ENCODE measurements at regions not wholly inside any gene's neighbourhood (a gene's known extent, or its start where the extent isn't known, plus 50 kb on each side); places are given as distances from the start of the nearest gene placed in this dataset.

DNA sequence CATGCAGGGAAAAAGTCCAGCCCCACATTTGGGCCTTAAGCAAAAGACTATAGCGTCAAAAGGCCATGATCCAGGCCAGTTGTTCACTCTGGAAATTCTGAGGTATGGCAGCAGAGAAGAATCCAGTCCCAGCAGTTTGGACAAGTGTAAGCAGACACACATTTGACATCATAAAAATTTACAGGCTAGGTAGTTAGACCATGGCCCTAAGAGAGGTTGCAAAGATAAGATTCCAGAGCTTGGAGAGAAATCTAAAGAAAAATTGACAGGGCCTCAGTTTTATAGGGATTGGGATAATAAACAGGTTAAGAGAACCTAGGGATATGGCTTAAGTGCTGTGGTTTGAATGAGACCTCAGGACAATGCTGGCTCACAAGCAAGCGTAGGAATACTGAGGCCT lies 884.4 kb upstream of the SORCS1 start:
- CTCF ChIA-PET (ENCODE audit: partially characterized antibody) = no interaction called here
- H2BK5ac ChIP-seq (ENCODE audit: low read depth, low read length) = no peak overlapping the region
- H3K27me3 ChIP-seq (replicated peaks in 1 of 4; ENCODE audit: control insufficient read depth in 3 of 4, extremely low read depth in 1 of 4, insufficient read depth in 3 of 4, low read length in 3 of 4) = no peaks in the 10 kb centered on the region
- H4K91ac ChIP-seq (replicated peaks; ENCODE audit: insufficient read length, low read length) = no peak overlapping the region
- no peak overlapping the region for H3K56ac ChIP-seq (replicated peaks; ENCODE audit: insufficient read length, low read depth, low read length)
- no peaks in the 10 kb centered on the region for H3K4me1 ChIP-seq (replicated peaks in 1 of 4; ENCODE audit: control insufficient read depth in 3 of 4, insufficient read depth in 4 of 4, low read length in 3 of 4)
- no peak overlapping the region for H3K27ac ChIP-seq (ENCODE audit: low read depth, low read length)
- H2BK120ac ChIP-seq (replicated peaks; ENCODE audit: low read depth, low read length) = no peak overlapping the region
- no peak overlapping the region for H2BK12ac ChIP-seq (ENCODE audit: low read depth, low read length)
- H3K36me3 ChIP-seq (ENCODE audit: control insufficient read depth in 2 of 4, insufficient read depth in 4 of 4, low read length in 3 of 4) = no peaks in the 10 kb centered on the region
- no peak overlapping the region for H2AK5ac ChIP-seq (ENCODE audit: low read depth, low read length)
- no peak overlapping the region for H3K9ac ChIP-seq (replicated peaks in 1 of 4; ENCODE audit: extremely low read depth in 1 of 4, low read depth in 3 of 4, low read length in 3 of 4)
- no peak overlapping the region for H2BK20ac ChIP-seq (ENCODE audit: low read length)
- no peak overlapping the region for H2BK15ac ChIP-seq (ENCODE audit: low read length)
- no peak for DNase-seq (ENCODE audit: low read depth in 1 of 2, low spot score in 2 of 2)
- no peaks in the 10 kb centered on the region for H3K9me3 ChIP-seq (ENCODE audit: insufficient read depth in 2 of 2, low read depth in 1 of 2, low read length in 1 of 2)
- no peaks in the 10 kb centered on the region for H3K79me1 ChIP-seq (ENCODE audit: low read depth, low read length)
- H3K14ac ChIP-seq (ENCODE audit: insufficient read length) = no peak overlapping the region
- no peak overlapping the region for H4K5ac ChIP-seq (ENCODE audit: insufficient read length, low read depth, low read length)
- no peak for FAIRE-seq
- no peaks in the 10 kb centered on the region for H4K20me1 ChIP-seq (replicated peaks in 1 of 2; ENCODE audit: control insufficient read depth in 1 of 2, insufficient read depth in 2 of 2, low read length in 2 of 2)
- no peaks in the 10 kb centered on the region for H3K79me2 ChIP-seq (ENCODE audit: control insufficient read depth in 1 of 2, insufficient read depth in 2 of 2, low read length in 2 of 2)
- WGBS, 2 experiments (ENCODE audit: extremely low coverage in 1 of 2, insufficient coverage in 1 of 2, insufficient read length in 1 of 2, insufficient replicate concordance in 2 of 2, low coverage in 1 of 2, low lambda C conversion rate in 2 of 2, missing lambda C conversion rate in 1 of 2) = 88% methylated on average over 2 of the region's 2 CpGs; no CpG with 5 or more reads in 1 of the 2 experiments
- H4K8ac ChIP-seq (ENCODE audit: extremely low read depth, insufficient read depth, low read length) = no peak overlapping the region
- H3K4ac ChIP-seq (replicated peaks; ENCODE audit: insufficient read length, low read depth, low read length) = no peak overlapping the region
- H3K23me2 ChIP-seq (ENCODE audit: low read depth, low read length) = no peaks in the 10 kb centered on the region
- H3K18ac ChIP-seq (ENCODE audit: extremely low read depth, low read length) = no peak overlapping the region
- H3K4me2 ChIP-seq (ENCODE audit: insufficient read depth in 1 of 2, low read depth in 2 of 2, low read length in 2 of 2) = no peak overlapping the region
- no peak overlapping the region for H3K23ac ChIP-seq (ENCODE audit: insufficient read length)
- POLR2A ChIA-PET (ENCODE audit: partially characterized antibody) = no interaction called here
- H3K4me3 ChIP-seq (ENCODE audit: extremely low read depth in 1 of 4, insufficient read depth in 2 of 4, low read depth in 3 of 4, low read length in 4 of 4) = no peak overlapping the region
- no peak for TF ChIP-seq SRF (IDR thresholded peaks at IDR 0.05; ENCODE audit: low read depth, low read length)
- TF ChIP-seq KDM4A (IDR thresholded peaks at IDR 0.05; ENCODE audit: low read depth, low read length, severe bottlenecking) = no peak
- TF ChIP-seq NANOG (IDR thresholded peaks at IDR 0.05; ENCODE audit: insufficient read depth, low read depth, low read length, poor library complexity, severe bottlenecking) = no peak
- TF ChIP-seq CEBPB (IDR thresholded peaks at IDR 0.05; ENCODE audit: low read depth, low read length) = no peak
- no peak for TF ChIP-seq POU5F1 (IDR thresholded peaks at IDR 0.05; ENCODE audit: low read depth, low read length)
- no peak for TF ChIP-seq EZH2 (IDR thresholded peaks at IDR 0.05; ENCODE audit: low read depth, low read length, severe bottlenecking)
- TF ChIP-seq RBBP5 (IDR thresholded peaks at IDR 0.05; ENCODE audit: borderline replicate concordance, low read depth, low read length) = no peak
- no peak overlapping the region for H2AFZ ChIP-seq (ENCODE audit: low read length)
